HCT116 (cell line): ENCODE measurements at regions not wholly inside any gene's neighbourhood (a gene's known extent, or its start where the extent isn't known, plus 50 kb on each side); places are given as distances from the start of the nearest gene placed in this dataset.

Experiments used
- ATAC-seq: fragments of 200-7000 bp; cut with Tn5 transposase; 2 replicates; pipeline ENCODE4 v1.9.1; 2020; ENCODE audit warnings: mild to moderate bottlenecking, moderate library complexity
- BruUV-seq: library from RNA; stranded (reverse); fragments of 400-500 nt; replicated peaks from 2 replicates; lab custom pipeline; 2021; lab: Mats Ljungman, UMichigan
- CTCF ChIA-PET: fragments of 300-600 bp; sonication (Branson Sonifier 250); formaldehyde crosslinking; loops from one replicate; lab custom pipeline; 2021; ENCODE audit warnings: antibody characterized with exemption; lab: Charles Lee
- POLR2A ChIA-PET: fragments of 300-600, 350-600 bp; sonication (Branson Sonifier 250); formaldehyde crosslinking; loops from one replicate; lab custom pipeline; 2021; ENCODE audit warnings: antibody characterized with exemption; lab: Charles Lee
- RAD21 ChIA-PET, 2 experiments: fragments of 300-600 bp; sonication (Branson Sonifier 250); formaldehyde crosslinking; loops; one replicate each; lab custom pipeline; 2023; ENCODE audit warnings: low total read pairs in 2 of 2; ENCODE audit not compliant: uncharacterized antibody in 2 of 2, unreplicated experiment in 2 of 2, low non-redundant PET in 1 of 2; lab: Charles Lee
- DNase-seq: peaks from one replicate; pipeline ENCODE4 v3.0.0-alpha.2; 2010; ENCODE audit warnings: low read depth, low spot score
- H2AFZ ChIP-seq: fragments of 200-600 bp; shearing (Covaris generic), sonication (generic); 2 replicates; pipeline ENCODE4 v1.6.1; 2017; ENCODE audit warnings: low read depth, mixed run types, mixed read lengths, antibody characterized with exemption, low read length; ENCODE audit not compliant: poor library complexity, severe bottlenecking
- H3K27ac ChIP-seq: 2 replicates; pipeline ENCODE4 v1.5.1; 2012; ENCODE audit warnings: low read depth, low read length
- H3K27me3 ChIP-seq: fragments of 200-600 bp; sonication (generic); 2 replicates; pipeline ENCODE4 v1.6.1; 2016; ENCODE audit warnings: mixed run types, low read length, mixed read lengths; ENCODE audit not compliant: insufficient read depth
- H3K36me3 ChIP-seq, 2 experiments: fragments of 200-500 bp in 1 of 2; fragments of 200-600 bp in 1 of 2; sonication (Bioruptor generic) in 1 of 2; sonication (generic) in 1 of 2; 2 replicates each; pipeline versions ENCODE4 v1.5.1 to v1.6.1; 2014 to 2016; ENCODE audit warnings: low read length in 2 of 2, inconsistent platforms in 1 of 2, mixed read lengths in 1 of 2, mixed run types in 1 of 2; ENCODE audit not compliant: insufficient read depth in 2 of 2, control insufficient read depth in 1 of 2
- H3K4me1 ChIP-seq, 2 experiments: fragments of 200-600 bp in 1 of 2; sonication (generic) in 1 of 2; 2 replicates each; pipeline versions ENCODE4 v1.5.1 to v1.6.1; 2012 to 2017; ENCODE audit warnings: low read length in 2 of 2, inconsistent platforms in 1 of 2, mild to moderate bottlenecking in 1 of 2, mixed read lengths in 1 of 2, mixed run types in 1 of 2, moderate library complexity in 1 of 2; ENCODE audit not compliant: insufficient read depth in 2 of 2, control insufficient read depth in 1 of 2
- H3K4me2 ChIP-seq: fragments of 200-600 bp; sonication (generic); 2 replicates; pipeline ENCODE4 v1.6.1; 2017; ENCODE audit warnings: mixed run types, low read length, mixed read lengths
- H3K4me3 ChIP-seq, 2 experiments: fragments of 200-600 bp in 1 of 2; sonication (generic) in 1 of 2; replicated peaks in 1 of 2; 2 replicates each; pipeline ENCODE4 v1.5.1; 2011 to 2016; ENCODE audit warnings: low read length in 2 of 2, control low read depth in 1 of 2, low read depth in 1 of 2, mild to moderate bottlenecking in 1 of 2, mixed read lengths in 1 of 2, mixed run types in 1 of 2
- H3K79me2 ChIP-seq: fragments of 200-600 bp; sonication (generic); 2 replicates; pipeline ENCODE4 v1.6.1; 2017; ENCODE audit warnings: mild to moderate bottlenecking, mixed run types, low read length, moderate library complexity, mixed read lengths; ENCODE audit not compliant: insufficient read depth
- H3K9ac ChIP-seq: fragments of 200-600 bp; sonication (generic); 2 replicates; pipeline ENCODE4 v1.6.1; 2016; ENCODE audit warnings: low read length, mixed read lengths
- H3K9me2 ChIP-seq: fragments of 200-600 bp; sonication (generic), shearing (Covaris generic); 2 replicates; pipeline ENCODE4 v1.6.1; 2017; ENCODE audit warnings: mixed run types, mild to moderate bottlenecking, moderate library complexity; ENCODE audit not compliant: insufficient read depth
- H3K9me3 ChIP-seq, 2 experiments: fragments of 200-500 bp in 1 of 2; fragments of 200-600 bp in 1 of 2; sonication (Bioruptor generic) in 1 of 2; sonication (generic) in 1 of 2; 2 replicates each; pipeline ENCODE4 v1.6.1; 2014 to 2017; ENCODE audit warnings: low read length in 2 of 2, mixed read lengths in 2 of 2, inconsistent platforms in 1 of 2, low read depth in 1 of 2, mild to moderate bottlenecking in 1 of 2, mixed run types in 1 of 2, moderate library complexity in 1 of 2; ENCODE audit not compliant: control insufficient read depth in 1 of 2, insufficient read depth in 1 of 2
- H4K20me1 ChIP-seq: fragments of 200-600 bp; sonication (generic), shearing (Covaris generic); 2 replicates; pipeline ENCODE4 v1.6.1; 2017; ENCODE audit warnings: mixed run types, mild to moderate bottlenecking, moderate library complexity; ENCODE audit not compliant: insufficient read depth
- ATF3 ChIP-seq: IDR thresholded peaks from 2 replicates; pipeline ENCODE4 v1.6.1; 2012
- EGR1 ChIP-seq: IDR thresholded peaks from 2 replicates; pipeline ENCODE4 v1.6.1; 2012; ENCODE audit warnings: low read depth
- ELF1 ChIP-seq: IDR thresholded peaks from 2 replicates; pipeline ENCODE4 v1.6.1; 2012; ENCODE audit warnings: low read depth, borderline replicate concordance
- EZH2phosphoT487 ChIP-seq: fragments of 200-600 bp; IDR thresholded peaks from 2 replicates; pipeline ENCODE4 v1.6.1; 2018; ENCODE audit warnings: antibody characterized with exemption, borderline replicate concordance
- FOSL1 ChIP-seq: IDR thresholded peaks from 2 replicates; pipeline ENCODE4 v1.6.1; 2012; ENCODE audit warnings: low read depth
- POLR2AphosphoS5 ChIP-seq: IDR thresholded peaks from 2 replicates; pipeline ENCODE4 v1.6.1; 2011; ENCODE audit warnings: mild to moderate bottlenecking, low read depth, low read length, moderate library complexity
- RAD21 ChIP-seq: IDR thresholded peaks from 2 replicates; pipeline ENCODE4 v1.6.1; 2012; ENCODE audit warnings: low read depth, mild to moderate bottlenecking
- SIN3A ChIP-seq: IDR thresholded peaks from 2 replicates; pipeline ENCODE4 v1.6.1; 2012; ENCODE audit warnings: low read depth
- SP1 ChIP-seq: IDR thresholded peaks from 2 replicates; pipeline ENCODE4 v1.6.1; 2012; ENCODE audit warnings: low read depth
- TCF7L2 ChIP-seq: IDR thresholded peaks from 2 replicates; pipeline ENCODE4 v1.7.0; 2011; ENCODE audit warnings: borderline replicate concordance, inconsistent platforms; ENCODE audit not compliant: insufficient read depth, insufficient read length; ENCODE audit errors: extremely low read depth
- YY1 ChIP-seq: IDR thresholded peaks from 2 replicates; pipeline ENCODE4 v1.6.1; 2011; ENCODE audit warnings: low read length, low read depth, moderate library complexity, mild to moderate bottlenecking; ENCODE audit not compliant: insufficient replicate concordance; ENCODE audit errors: extremely low read depth
- intact Hi-C: fragments of 100-400 bp; cut with micrococcal nuclease; formaldehyde crosslinking; loops from 2 replicates; pipeline ENCODE4 v1.10.0; 2022
- TF ChIP-seq, protein P1 (sequence below): IDR thresholded peaks from 2 replicates; pipeline ENCODE4 v1.6.1; 2012; ENCODE audit warnings: low read depth
- TF ChIP-seq, protein P2 (sequence below), 3 experiments: fragments of 200-600 bp in 1 of 3; sonication (generic) in 1 of 3; IDR thresholded peaks in 2 of 3; conservative IDR thresholded peaks in 1 of 3; 2 replicates each; pipeline ENCODE4 v1.5.1; 2012 to 2017; ENCODE audit warnings: low read depth in 2 of 3, low read length in 2 of 3, antibody characterized with exemption in 1 of 3, borderline replicate concordance in 1 of 3, control low read depth in 1 of 3, mild to moderate bottlenecking in 1 of 3, mixed read lengths in 1 of 3, mixed run types in 1 of 3, moderate library complexity in 1 of 3; ENCODE audit not compliant: insufficient read depth in 1 of 3

GRCh38 chr2:217437290-217437870 is 565.4 kb downstream of the TNS1 start:
- Histone ChIP-seq H4K20me1 (no peaks in the 10 kb centered on the region; the same call in 1 of the 2 replicates), H2AFZ (no peak overlapping the region), H3K4me2 (no peak overlapping the region), H3K27me3 (no peaks in the 10 kb centered on the region; the same call in 1 of the 2 replicates), H3K27ac (no peak overlapping the region), H3K79me2 (no peaks in the 10 kb centered on the region), H3K4me1 (peaks cover 4% of the 10 kb centered on the region in 2 experiments; a peak in 2 of 4 replicates)
- no TSS peak for BruUV-seq
- POLR2A ChIA-PET: interaction anchor here (0.9 kb wide), 1 partner anchor 15 kb away, joined by 3 read pairs; no protein-coding TSS in a partner anchor
- intact Hi-C loops: no loop called here
- no peak for ATAC-seq
- TF ChIP-seq TCF7L2 (no peak), SP1 (no peak), POLR2AphosphoS5 (no peak), EGR1 (no peak), ELF1 (no peak), YY1 (no peak), RAD21 (no peak), SIN3A (no peak), ATF3 (no peak), FOSL1 (no peak), EZH2phosphoT487 (no peak)
- TF ChIP-seq, protein P1, sequence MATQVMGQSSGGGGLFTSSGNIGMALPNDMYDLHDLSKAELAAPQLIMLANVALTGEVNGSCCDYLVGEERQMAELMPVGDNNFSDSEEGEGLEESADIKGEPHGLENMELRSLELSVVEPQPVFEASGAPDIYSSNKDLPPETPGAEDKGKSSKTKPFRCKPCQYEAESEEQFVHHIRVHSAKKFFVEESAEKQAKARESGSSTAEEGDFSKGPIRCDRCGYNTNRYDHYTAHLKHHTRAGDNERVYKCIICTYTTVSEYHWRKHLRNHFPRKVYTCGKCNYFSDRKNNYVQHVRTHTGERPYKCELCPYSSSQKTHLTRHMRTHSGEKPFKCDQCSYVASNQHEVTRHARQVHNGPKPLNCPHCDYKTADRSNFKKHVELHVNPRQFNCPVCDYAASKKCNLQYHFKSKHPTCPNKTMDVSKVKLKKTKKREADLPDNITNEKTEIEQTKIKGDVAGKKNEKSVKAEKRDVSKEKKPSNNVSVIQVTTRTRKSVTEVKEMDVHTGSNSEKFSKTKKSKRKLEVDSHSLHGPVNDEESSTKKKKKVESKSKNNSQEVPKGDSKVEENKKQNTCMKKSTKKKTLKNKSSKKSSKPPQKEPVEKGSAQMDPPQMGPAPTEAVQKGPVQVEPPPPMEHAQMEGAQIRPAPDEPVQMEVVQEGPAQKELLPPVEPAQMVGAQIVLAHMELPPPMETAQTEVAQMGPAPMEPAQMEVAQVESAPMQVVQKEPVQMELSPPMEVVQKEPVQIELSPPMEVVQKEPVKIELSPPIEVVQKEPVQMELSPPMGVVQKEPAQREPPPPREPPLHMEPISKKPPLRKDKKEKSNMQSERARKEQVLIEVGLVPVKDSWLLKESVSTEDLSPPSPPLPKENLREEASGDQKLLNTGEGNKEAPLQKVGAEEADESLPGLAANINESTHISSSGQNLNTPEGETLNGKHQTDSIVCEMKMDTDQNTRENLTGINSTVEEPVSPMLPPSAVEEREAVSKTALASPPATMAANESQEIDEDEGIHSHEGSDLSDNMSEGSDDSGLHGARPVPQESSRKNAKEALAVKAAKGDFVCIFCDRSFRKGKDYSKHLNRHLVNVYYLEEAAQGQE: no peak
- TF ChIP-seq, protein P2, sequence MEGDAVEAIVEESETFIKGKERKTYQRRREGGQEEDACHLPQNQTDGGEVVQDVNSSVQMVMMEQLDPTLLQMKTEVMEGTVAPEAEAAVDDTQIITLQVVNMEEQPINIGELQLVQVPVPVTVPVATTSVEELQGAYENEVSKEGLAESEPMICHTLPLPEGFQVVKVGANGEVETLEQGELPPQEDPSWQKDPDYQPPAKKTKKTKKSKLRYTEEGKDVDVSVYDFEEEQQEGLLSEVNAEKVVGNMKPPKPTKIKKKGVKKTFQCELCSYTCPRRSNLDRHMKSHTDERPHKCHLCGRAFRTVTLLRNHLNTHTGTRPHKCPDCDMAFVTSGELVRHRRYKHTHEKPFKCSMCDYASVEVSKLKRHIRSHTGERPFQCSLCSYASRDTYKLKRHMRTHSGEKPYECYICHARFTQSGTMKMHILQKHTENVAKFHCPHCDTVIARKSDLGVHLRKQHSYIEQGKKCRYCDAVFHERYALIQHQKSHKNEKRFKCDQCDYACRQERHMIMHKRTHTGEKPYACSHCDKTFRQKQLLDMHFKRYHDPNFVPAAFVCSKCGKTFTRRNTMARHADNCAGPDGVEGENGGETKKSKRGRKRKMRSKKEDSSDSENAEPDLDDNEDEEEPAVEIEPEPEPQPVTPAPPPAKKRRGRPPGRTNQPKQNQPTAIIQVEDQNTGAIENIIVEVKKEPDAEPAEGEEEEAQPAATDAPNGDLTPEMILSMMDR (IDR thresholded peaks at IDR 0.05 in 2 of 3, conservative IDR thresholded peaks at IDR 0.05 in 1 of 3; ENCODE audit: borderline replicate concordance in 1 of 3, insufficient read depth in 1 of 3, low read depth in 2 of 3, low read length in 2 of 3): no peak
- TF ChIP-seq, all 23 proteins: peak for 0
- CTCF ChIA-PET: no interaction called here
- RAD21 ChIA-PET: no interaction called here
- Histone ChIP-seq H3K9me3 (no peaks in the 10 kb centered on the region), H3K4me3 (no peak overlapping the region), H3K9me2 (no peaks in the 10 kb centered on the region), H3K36me3 (no peaks in the 10 kb centered on the region), H3K9ac (no peak overlapping the region)
- no peak for DNase-seq
